Fibroblast of skin of abdomen (primary cell): ENCODE measurements at regions not wholly inside any gene's neighbourhood (a gene's known extent, or its start where the extent isn't known, plus 50 kb on each side); places are given as distances from the start of the nearest gene placed in this dataset.
"Not testable (repeated sequence)": the region's sequence is repeated elsewhere in the genome, so short reads cannot be mapped to it uniquely, and the experiment has no call there.

Experiments used
- DNase-seq: peaks from one replicate; pipeline ENCODE4 v3.0.0-alpha.2; 2013

GRCh38 chr12:11540156-11540555, 109.3 kb upstream of the ETV6 start:
- no peak for DNase-seq

- no peak for DNase-seq
Observed at GRCh38 chr12:11540615-11541310, 108.7 kb upstream of the ETV6 start.

GRCh38 chr12:11542599-11542998, 106.9 kb upstream of the ETV6 start:
- no peak for DNase-seq

- no peak for DNase-seq
Observed at GRCh38 chr12:11543457-11544158, 105.9 kb upstream of the ETV6 start.

GRCh38 chr12:11545484-11546330, 103.8 kb upstream of the ETV6 start:
- DNase-seq, result no peak

- not testable (repeated sequence) for DNase-seq
Observed at GRCh38 chr12:11546582-11547270, 102.7 kb upstream of the ETV6 start.

GRCh38 chr12:11547271-11547646, 102.2 kb upstream of the ETV6 start:
- not testable (repeated sequence) for DNase-seq

GRCh38 chr12:11549119-11549518, 100.4 kb upstream of the ETV6 start:
- no peak for DNase-seq

GRCh38 chr12:11553871-11554533, 95.5 kb upstream of the ETV6 start:
- peak; percentile 52 for DNase-seq

GRCh38 chr12:11555195-11555594, 94.3 kb upstream of the ETV6 start:
- DNase-seq, result no peak

GRCh38 chr12:11555743-11556625, 93.5 kb upstream of the ETV6 start:
- no peak for DNase-seq

GRCh38 chr12:11556682-11557081, 92.8 kb upstream of the ETV6 start:
- no peak for DNase-seq

- DNase-seq, result no peak
Observed at GRCh38 chr12:11559626-11560340, 89.7 kb upstream of the ETV6 start.

GRCh38 chr12:11561411-11561810, 88.1 kb upstream of the ETV6 start:
- DNase-seq, result peak; percentile 21

- DNase-seq, result no peak
Observed at GRCh38 chr12:11563785-11564739, 85.4 kb upstream of the ETV6 start.

- DNase-seq, result no peak
Observed at GRCh38 chr12:11564984-11565651, 84.4 kb upstream of the ETV6 start.

GRCh38 chr12:11565752-11566151, 83.7 kb upstream of the ETV6 start:
- DNase-seq, result no peak

GRCh38 chr12:11568155-11568761, 81.2 kb upstream of the ETV6 start:
- no peak for DNase-seq
